ENCODE measurements at regions not wholly inside any gene's neighbourhood (a gene's known extent, or its start where the extent isn't known, plus 50 kb on each side); places are given as distances from the start of the nearest gene placed in this dataset.

DNA sequence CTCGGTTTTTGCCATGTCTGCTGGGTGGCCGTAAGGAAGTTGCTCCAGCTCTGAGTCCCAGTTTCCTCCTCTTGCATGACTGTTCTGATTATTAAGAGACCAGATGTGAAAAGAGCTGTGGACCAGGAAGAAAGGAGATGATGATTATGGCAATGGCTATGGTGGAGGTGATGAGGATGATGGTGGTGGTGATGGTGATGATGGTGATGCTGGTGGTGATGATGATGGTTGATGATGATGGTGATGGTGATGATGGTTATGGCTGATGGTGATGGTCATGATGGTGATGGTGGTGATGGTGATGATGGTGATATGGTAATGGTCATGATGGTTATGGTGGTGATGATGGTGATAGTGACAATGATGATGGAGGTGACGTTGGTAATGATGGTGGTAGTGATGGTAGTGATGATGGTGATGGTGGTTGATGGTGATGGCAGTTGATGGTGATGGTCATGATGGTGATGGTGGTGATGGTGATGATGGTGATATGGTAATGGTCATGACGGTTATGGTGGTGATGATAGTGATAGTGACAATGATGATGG is 107.8 kb upstream of the NKX1-1 start:
- TF ChIP-seq, protein P1, sequence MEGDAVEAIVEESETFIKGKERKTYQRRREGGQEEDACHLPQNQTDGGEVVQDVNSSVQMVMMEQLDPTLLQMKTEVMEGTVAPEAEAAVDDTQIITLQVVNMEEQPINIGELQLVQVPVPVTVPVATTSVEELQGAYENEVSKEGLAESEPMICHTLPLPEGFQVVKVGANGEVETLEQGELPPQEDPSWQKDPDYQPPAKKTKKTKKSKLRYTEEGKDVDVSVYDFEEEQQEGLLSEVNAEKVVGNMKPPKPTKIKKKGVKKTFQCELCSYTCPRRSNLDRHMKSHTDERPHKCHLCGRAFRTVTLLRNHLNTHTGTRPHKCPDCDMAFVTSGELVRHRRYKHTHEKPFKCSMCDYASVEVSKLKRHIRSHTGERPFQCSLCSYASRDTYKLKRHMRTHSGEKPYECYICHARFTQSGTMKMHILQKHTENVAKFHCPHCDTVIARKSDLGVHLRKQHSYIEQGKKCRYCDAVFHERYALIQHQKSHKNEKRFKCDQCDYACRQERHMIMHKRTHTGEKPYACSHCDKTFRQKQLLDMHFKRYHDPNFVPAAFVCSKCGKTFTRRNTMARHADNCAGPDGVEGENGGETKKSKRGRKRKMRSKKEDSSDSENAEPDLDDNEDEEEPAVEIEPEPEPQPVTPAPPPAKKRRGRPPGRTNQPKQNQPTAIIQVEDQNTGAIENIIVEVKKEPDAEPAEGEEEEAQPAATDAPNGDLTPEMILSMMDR (IDR thresholded peaks at IDR 0.05; ENCODE audit: low read depth, low read length), result no peak
- DNase-seq (ENCODE audit: low read depth in 2 of 2), result no peak
- H3K4me3 ChIP-seq (replicated peaks in 1 of 2; ENCODE audit: low read depth in 2 of 2, low read length in 2 of 2), result no peak overlapping the region

DNA sequence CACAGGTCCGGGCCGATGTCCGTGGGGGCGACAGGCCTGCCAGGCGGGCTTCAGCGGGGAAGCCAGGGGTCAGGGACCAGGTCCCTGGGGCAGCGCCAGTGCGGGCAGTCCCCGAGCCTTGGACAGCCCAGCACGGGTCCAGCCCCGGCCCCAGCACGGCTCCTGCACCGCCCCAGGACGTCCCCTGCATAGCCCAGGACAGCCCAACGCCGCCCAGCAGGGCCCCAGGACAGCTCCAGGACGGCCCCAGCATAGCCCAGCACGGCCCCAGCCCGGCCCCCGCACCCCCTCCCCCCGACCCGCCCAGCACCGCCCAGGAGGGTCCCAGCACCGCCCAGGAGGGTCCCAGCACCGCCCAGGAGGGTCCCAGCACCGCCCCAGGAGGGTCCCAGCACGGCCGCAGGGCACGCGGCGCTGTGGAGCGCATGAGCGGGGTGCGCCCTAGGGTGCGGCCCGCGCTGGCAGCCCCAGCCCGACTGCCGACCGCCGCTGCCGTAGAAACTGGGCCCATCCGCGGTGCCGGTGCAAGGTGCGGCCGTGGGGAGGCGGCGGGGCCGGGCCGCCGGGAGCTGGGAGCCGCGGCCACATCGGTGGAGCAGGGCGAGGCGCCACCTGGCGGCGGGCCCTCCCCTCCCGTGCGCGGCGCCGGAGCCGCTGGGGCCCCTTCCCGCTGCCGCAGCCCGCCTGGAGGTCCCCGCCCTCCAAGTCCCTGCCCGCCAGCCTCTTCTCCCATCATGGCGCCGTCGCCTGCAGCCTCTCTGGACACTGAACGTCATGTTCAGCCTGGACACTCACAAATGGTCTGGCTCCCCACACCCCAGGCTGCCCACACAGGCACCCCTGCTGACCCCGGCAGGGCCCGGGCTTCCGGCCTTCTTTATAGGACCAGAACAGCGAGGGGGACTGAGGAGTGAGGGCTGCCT is 106.8 kb upstream of the NKX1-1 start:
- no peak overlapping the region for H3K4me3 ChIP-seq (replicated peaks in 1 of 2; ENCODE audit: low read depth in 2 of 2, low read length in 2 of 2)
- TF ChIP-seq, protein P1 (IDR thresholded peaks at IDR 0.05; ENCODE audit: low read depth, low read length), result no peak
- peak; percentile 9 to 25 for DNase-seq (ENCODE audit: low read depth in 2 of 2)

DNA sequence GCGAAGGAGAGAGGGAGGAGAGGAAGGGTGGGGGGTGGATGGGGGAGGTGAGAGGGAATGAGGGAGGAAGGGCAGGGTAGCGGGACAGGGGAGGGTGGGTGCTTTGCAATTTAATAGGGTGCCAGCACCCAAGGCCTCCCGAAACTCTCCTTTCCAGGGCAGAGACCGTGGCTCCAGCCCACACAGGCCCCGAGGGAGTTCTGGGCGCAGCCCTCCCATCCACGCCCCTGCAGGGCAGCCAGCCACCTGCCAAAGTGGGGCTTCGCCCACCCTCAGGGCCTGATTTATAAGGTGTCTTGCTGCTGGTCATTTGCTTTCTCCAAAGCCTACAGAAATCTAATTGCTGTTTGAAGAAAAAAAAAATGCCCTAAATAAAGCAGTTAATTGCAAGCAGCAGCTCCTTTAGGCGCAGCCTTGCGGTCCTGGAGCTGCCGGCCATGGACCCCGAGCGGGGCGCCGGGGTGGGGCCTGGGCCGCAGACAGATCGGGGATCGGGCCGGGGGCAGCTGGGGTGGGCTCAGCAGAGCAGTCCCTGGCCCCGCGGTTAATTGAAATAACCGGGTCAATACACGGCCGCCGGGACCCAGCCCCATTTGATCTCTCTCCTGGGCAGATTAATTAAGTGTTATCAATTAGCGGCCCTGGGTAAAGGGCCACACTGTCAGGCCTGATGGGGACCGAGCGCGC is 106.0 kb upstream of the NKX1-1 start:
- TF ChIP-seq, protein P1 (IDR thresholded peaks at IDR 0.05; ENCODE audit: low read depth, low read length), result no peak
- H3K4me3 ChIP-seq (replicated peaks in 1 of 2; ENCODE audit: low read depth in 2 of 2, low read length in 2 of 2), result no peak overlapping the region
- no peak for DNase-seq (ENCODE audit: low read depth in 2 of 2)

DNA sequence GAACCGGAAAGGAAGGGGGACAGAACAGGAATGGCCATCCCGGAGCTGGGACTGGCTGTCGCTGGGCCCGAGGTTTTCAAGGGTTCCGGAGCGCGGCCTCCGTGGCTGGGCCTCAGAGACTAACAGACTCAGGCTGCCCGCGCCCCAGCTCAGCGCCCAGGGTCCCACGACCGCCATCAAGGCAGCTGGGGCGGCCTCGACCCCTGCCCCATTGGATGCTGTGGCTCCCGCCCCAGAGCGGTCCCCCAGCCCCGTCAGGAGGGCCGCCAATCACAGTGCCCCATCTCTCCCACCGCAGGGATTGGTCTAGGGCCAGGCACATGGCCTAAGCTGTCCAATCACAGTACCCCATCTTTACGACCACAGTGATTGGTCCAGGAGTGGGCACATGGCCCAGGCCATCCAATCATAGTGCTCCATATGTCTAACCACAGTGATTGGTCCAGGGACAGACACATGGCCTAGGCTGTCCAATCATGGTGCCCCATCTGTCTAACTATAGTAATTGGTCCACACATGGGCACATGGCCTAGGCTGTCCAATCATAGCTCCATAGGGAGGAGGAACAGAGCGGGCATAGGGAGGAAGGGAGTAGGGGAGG is 105.3 kb upstream of the NKX1-1 start:
- H3K4me3 ChIP-seq (replicated peaks in 1 of 2; ENCODE audit: low read depth in 2 of 2, low read length in 2 of 2), result no peak overlapping the region
- TF ChIP-seq, protein P1 (IDR thresholded peaks at IDR 0.05; ENCODE audit: low read depth, low read length), result no peak
- peak; percentile 18 to 59 for DNase-seq (ENCODE audit: low read depth in 2 of 2)

DNA sequence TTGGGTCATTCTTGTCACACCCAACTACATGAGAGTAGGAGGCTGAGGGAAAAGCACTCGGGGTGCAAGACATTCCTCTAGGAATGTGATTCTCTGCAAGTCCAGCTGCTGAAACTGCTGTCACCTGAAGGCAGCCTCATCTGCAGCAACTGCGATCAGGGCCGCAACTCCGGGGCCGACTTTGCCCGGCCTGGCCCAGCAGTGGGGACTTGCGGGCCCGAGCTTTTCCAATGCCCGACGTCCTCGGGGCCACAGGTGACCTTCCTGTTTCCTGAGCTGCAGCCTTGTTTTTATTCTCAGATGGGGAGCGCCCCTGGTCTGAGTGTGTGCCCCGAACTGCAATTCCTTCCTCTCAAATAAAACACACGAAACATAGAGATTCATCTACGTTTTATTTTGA is 104.7 kb upstream of the NKX1-1 start:
- no peak for DNase-seq (ENCODE audit: low read depth in 2 of 2)
- TF ChIP-seq, protein P1 (IDR thresholded peaks at IDR 0.05; ENCODE audit: low read depth, low read length), result no peak
- H3K4me3 ChIP-seq (replicated peaks in 1 of 2; ENCODE audit: low read depth in 2 of 2, low read length in 2 of 2), result no peak overlapping the region

DNA sequence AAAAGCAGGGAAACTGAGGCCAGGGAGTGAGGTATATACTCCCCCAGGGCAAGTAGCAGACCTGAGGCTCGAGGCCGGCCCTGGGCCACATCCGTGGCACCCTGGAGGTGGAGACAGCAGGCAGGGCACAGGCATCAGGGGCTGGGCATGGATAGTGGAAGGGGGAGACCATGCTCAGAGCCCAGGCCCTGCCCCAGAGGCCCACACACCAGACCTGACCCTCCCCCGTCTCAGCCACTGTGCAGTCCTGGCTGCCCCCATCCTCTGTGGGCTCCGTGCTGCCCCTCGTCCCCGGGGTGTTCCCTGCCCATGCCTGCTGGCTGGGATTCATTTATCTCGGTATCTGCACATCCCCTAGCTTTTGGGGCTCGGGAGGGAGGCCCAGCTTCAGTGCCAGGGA is 103.1 kb upstream of the NKX1-1 start:
- DNase-seq (ENCODE audit: low read depth in 2 of 2), result no peak
- H3K4me3 ChIP-seq (replicated peaks in 1 of 2; ENCODE audit: low read depth in 2 of 2, low read length in 2 of 2), result no peak overlapping the region
- TF ChIP-seq, protein P1 (IDR thresholded peaks at IDR 0.05; ENCODE audit: low read depth, low read length), result no peak
